Upper lobe of left lung (tissue), 6 donors: ENCODE measurements at regions not wholly inside any gene's neighbourhood (a gene's known extent, or its start where the extent isn't known, plus 50 kb on each side); places are given as distances from the start of the nearest gene placed in this dataset.

Experiments
- ATAC-seq, 2 donors: fragments of 200-7000 bp; cut with Tn5 transposase; one replicate each; pipeline ENCODE4 v1.9.1; 2022; ENCODE audit warnings: mild to moderate bottlenecking in 2 of 2, moderate library complexity in 2 of 2; ENCODE audit not compliant: low FRiP score in 2 of 2
- DNase-seq, 2 donors: peaks; one replicate each; pipeline ENCODE4 v3.0.0-alpha.2; 2019 to 2020
- H3K27ac ChIP-seq, 4 donors: fragments of 200-600 bp; sonication (generic); one replicate each; pipeline ENCODE4 v1.5.1; 2016 to 2019
- H3K27me3 ChIP-seq, 4 donors: fragments of 200-600 bp; sonication (generic); one replicate each; pipeline ENCODE4 v1.5.1; 2017 to 2019
- H3K36me3 ChIP-seq, 4 donors: fragments of 200-600 bp; sonication (generic); one replicate each; pipeline ENCODE4 v1.5.1; 2016 to 2019
- H3K4me1 ChIP-seq, 4 donors: fragments of 200-600 bp; sonication (generic); one replicate each; pipeline ENCODE4 v1.5.1; 2018 to 2019
- H3K4me3 ChIP-seq, 4 donors: fragments of 200-600 bp; sonication (generic); one replicate each; pipeline ENCODE4 v1.5.1; 2017 to 2019; ENCODE audit warnings: mild to moderate bottlenecking in 2 of 4, moderate library complexity in 1 of 4
- H3K9me3 ChIP-seq, 4 donors: fragments of 200-600 bp; sonication (generic); one replicate each; pipeline ENCODE4 v1.5.1; 2018 to 2019
- CTCF ChIP-seq, 6 experiments: fragments of 450-650 bp in 4 of 6; fragments of 200-600 bp in 2 of 6; sonication (generic) in 2 of 6; IDR thresholded peaks; one replicate each; pipeline ENCODE4 v1.5.1; 2016 to 2019; ENCODE audit warnings: antibody characterized with exemption in 6 of 6
- EP300 ChIP-seq, 4 donors: sonication (generic); formaldehyde crosslinking; IDR thresholded peaks; one replicate each; pipeline ENCODE4 v1.5.1; 2017; ENCODE audit warnings: antibody characterized with exemption in 4 of 4, control low read depth in 2 of 4
- POLR2A ChIP-seq, 4 donors: fragments of 450-650 bp; IDR thresholded peaks; one replicate each; pipeline ENCODE4 v1.5.1; 2016 to 2017; ENCODE audit warnings: antibody characterized with exemption in 4 of 4, mild to moderate bottlenecking in 2 of 4
- POLR2AphosphoS5 ChIP-seq, 2 donors: sonication (generic); formaldehyde crosslinking; IDR thresholded peaks; one replicate each; pipeline ENCODE4 v1.5.1; 2017; ENCODE audit warnings: antibody characterized with exemption in 2 of 2
- WGBS, 2 donors: methylation state at CpG; one replicate each; pipeline ENCODE4 v1.1.5; 2017 to 2018; 5-methylcytosine and 5-hydroxymethylcytosine counted together
- donor health status: DM: no; HTN: no; CAD: no; lungs with moderate emphysema.
- donor health status: DM: no; HTN: yes; CAD: no; lungs with severe emphysema.

- no peak for TF ChIP-seq POLR2AphosphoS5 (IDR thresholded peaks at IDR 0.05)
- TF ChIP-seq EP300 (IDR thresholded peaks at IDR 0.05) = no peak
- TF ChIP-seq CTCF (IDR thresholded peaks at IDR 0.05) = no peak
- TF ChIP-seq POLR2A (IDR thresholded peaks at IDR 0.05) = no peak
- no peak for ATAC-seq
- 76% methylated on average over 5 of the region's 5 CpGs; no CpG with 5 or more reads in 1 of the 2 donors for WGBS, 2 donors
These were observed 366.9 kb upstream of the HSFY2 start for GRCh38 chrY:19140285-19140920.

GRCh38 chrY:19134426-19134825, 360.9 kb upstream of the HSFY2 start:
- ATAC-seq (no peak), DNase-seq (no peak)
- no CpG with 5 or more reads among the region's 2 CpGs for WGBS, 2 donors

More at GRCh38 chrY:19140285-19140920, 366.9 kb upstream of the HSFY2 start:
- H3K9me3 ChIP-seq = no peaks in the 10 kb centered on the region
- H3K27me3 ChIP-seq = no peaks in the 10 kb centered on the region
- H3K4me3 ChIP-seq = no peak overlapping the region
- H3K4me1 ChIP-seq = no peaks in the 10 kb centered on the region
- H3K27ac ChIP-seq = no peak overlapping the region
- H3K36me3 ChIP-seq = no peaks in the 10 kb centered on the region
- no peak for DNase-seq

GRCh38 chrY:19130569-19131358, 357.2 kb upstream of the HSFY2 start:
- no peak overlapping the region for H3K4me3 ChIP-seq
- no peaks in the 10 kb centered on the region for H3K27me3 ChIP-seq
- TF ChIP-seq POLR2A (IDR thresholded peaks at IDR 0.05) (no peak), POLR2AphosphoS5 (IDR thresholded peaks at IDR 0.05) (no peak), EP300 (IDR thresholded peaks at IDR 0.05) (no peak), CTCF (IDR thresholded peaks at IDR 0.05) (no peak)
- DNase-seq (no peak), ATAC-seq (no peak)
- WGBS, 2 donors = 50% methylated on average over 2 of the region's 2 CpGs; no CpG with 5 or more reads in 1 of the 2 donors
- no peaks in the 10 kb centered on the region for H3K36me3 ChIP-seq
- H3K27ac ChIP-seq = no peak overlapping the region
- no peaks in the 10 kb centered on the region for H3K9me3 ChIP-seq
- H3K4me1 ChIP-seq = no peaks in the 10 kb centered on the region

More at GRCh38 chrY:19134426-19134825, 360.9 kb upstream of the HSFY2 start:
- no peak for TF ChIP-seq EP300 (IDR thresholded peaks at IDR 0.05)
- no peak for TF ChIP-seq CTCF (IDR thresholded peaks at IDR 0.05)
- no peak for TF ChIP-seq POLR2A (IDR thresholded peaks at IDR 0.05)
- TF ChIP-seq POLR2AphosphoS5 (IDR thresholded peaks at IDR 0.05) = no peak
- no peaks in the 10 kb centered on the region for H3K36me3 ChIP-seq
- no peaks in the 10 kb centered on the region for H3K4me1 ChIP-seq
- no peaks in the 10 kb centered on the region for H3K9me3 ChIP-seq
- no peak overlapping the region for H3K27ac ChIP-seq
- H3K27me3 ChIP-seq = no peaks in the 10 kb centered on the region
- H3K4me3 ChIP-seq = no peak overlapping the region

- DNase-seq = no peak
These were observed 353.4 kb upstream of the HSFY2 start for GRCh38 chrY:19126889-19127288.

More at GRCh38 chrY:19126889-19127288, 353.4 kb upstream of the HSFY2 start:
- 93% methylated on average over 1 of the region's 1 CpG; no CpG with 5 or more reads in 1 of the 2 donors for WGBS, 2 donors
- Histone ChIP-seq H3K36me3 (no peaks in the 10 kb centered on the region), H3K27me3 (no peaks in the 10 kb centered on the region), H3K27ac (no peak overlapping the region), H3K4me1 (no peaks in the 10 kb centered on the region), H3K4me3 (no peak overlapping the region), H3K9me3 (no peaks in the 10 kb centered on the region)
- peak in 1 of 2 donors; percentile 10 for ATAC-seq
- TF ChIP-seq CTCF (IDR thresholded peaks at IDR 0.05) = no peak
- no peak for TF ChIP-seq POLR2A (IDR thresholded peaks at IDR 0.05)
- no peak for TF ChIP-seq POLR2AphosphoS5 (IDR thresholded peaks at IDR 0.05)
- TF ChIP-seq EP300 (IDR thresholded peaks at IDR 0.05) = no peak
